Panc1 (cell line): ENCODE measurements at regions not wholly inside any gene's neighbourhood (a gene's known extent, or its start where the extent isn't known, plus 50 kb on each side); places are given as distances from the start of the nearest gene placed in this dataset.

Experiments used
- TF ChIP-seq, protein P1 (sequence below): fragments of 450-650 bp; IDR thresholded peaks from 2 replicates; pipeline ENCODE4 v1.5.1; 2017; ENCODE audit warnings: mild to moderate bottlenecking
- TF ChIP-seq, protein P2 (sequence below), 2 experiments: IDR thresholded peaks; 2 replicates each; pipeline ENCODE4 v1.6.1; 2011 to 2012; ENCODE audit warnings: low read depth in 2 of 2, control low read depth in 1 of 2, low read length in 1 of 2, mild to moderate bottlenecking in 1 of 2, moderate library complexity in 1 of 2; ENCODE audit not compliant: insufficient read depth in 1 of 2

DNA sequence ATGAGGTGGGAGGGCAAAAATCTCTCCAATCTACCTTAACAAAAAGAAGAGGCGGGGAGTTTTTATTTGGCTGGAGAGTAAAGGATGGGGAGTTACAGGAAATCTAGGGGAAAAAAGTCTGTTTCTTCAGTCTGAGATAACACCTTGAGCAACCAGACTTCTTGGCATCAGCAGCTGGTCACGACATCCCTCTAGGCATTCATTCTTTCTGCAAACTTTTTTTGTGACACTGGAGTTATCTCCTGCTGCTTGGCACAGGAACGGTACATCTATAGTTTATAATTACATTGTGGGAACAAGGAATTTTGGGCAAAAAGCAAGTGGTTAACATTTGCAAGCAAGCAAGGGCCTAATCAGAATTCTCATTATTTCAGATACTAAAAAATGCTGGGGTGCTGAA is 50.6 kb upstream of the IFNGR1 start:
- TF ChIP-seq, protein P1, sequence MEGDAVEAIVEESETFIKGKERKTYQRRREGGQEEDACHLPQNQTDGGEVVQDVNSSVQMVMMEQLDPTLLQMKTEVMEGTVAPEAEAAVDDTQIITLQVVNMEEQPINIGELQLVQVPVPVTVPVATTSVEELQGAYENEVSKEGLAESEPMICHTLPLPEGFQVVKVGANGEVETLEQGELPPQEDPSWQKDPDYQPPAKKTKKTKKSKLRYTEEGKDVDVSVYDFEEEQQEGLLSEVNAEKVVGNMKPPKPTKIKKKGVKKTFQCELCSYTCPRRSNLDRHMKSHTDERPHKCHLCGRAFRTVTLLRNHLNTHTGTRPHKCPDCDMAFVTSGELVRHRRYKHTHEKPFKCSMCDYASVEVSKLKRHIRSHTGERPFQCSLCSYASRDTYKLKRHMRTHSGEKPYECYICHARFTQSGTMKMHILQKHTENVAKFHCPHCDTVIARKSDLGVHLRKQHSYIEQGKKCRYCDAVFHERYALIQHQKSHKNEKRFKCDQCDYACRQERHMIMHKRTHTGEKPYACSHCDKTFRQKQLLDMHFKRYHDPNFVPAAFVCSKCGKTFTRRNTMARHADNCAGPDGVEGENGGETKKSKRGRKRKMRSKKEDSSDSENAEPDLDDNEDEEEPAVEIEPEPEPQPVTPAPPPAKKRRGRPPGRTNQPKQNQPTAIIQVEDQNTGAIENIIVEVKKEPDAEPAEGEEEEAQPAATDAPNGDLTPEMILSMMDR = no peak
- TF ChIP-seq, protein P2, sequence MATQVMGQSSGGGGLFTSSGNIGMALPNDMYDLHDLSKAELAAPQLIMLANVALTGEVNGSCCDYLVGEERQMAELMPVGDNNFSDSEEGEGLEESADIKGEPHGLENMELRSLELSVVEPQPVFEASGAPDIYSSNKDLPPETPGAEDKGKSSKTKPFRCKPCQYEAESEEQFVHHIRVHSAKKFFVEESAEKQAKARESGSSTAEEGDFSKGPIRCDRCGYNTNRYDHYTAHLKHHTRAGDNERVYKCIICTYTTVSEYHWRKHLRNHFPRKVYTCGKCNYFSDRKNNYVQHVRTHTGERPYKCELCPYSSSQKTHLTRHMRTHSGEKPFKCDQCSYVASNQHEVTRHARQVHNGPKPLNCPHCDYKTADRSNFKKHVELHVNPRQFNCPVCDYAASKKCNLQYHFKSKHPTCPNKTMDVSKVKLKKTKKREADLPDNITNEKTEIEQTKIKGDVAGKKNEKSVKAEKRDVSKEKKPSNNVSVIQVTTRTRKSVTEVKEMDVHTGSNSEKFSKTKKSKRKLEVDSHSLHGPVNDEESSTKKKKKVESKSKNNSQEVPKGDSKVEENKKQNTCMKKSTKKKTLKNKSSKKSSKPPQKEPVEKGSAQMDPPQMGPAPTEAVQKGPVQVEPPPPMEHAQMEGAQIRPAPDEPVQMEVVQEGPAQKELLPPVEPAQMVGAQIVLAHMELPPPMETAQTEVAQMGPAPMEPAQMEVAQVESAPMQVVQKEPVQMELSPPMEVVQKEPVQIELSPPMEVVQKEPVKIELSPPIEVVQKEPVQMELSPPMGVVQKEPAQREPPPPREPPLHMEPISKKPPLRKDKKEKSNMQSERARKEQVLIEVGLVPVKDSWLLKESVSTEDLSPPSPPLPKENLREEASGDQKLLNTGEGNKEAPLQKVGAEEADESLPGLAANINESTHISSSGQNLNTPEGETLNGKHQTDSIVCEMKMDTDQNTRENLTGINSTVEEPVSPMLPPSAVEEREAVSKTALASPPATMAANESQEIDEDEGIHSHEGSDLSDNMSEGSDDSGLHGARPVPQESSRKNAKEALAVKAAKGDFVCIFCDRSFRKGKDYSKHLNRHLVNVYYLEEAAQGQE (IDR thresholded peaks at IDR 0.05; ENCODE audit: insufficient read depth in 1 of 2, low read depth in 2 of 2, low read length in 1 of 2) = no peak
